IMR-90 (cell line): ENCODE measurements at regions not wholly inside any gene's neighbourhood (a gene's known extent, or its start where the extent isn't known, plus 50 kb on each side); places are given as distances from the start of the nearest gene placed in this dataset.

ENCODE experiments used
- ATAC-seq: fragments of 200-7000 bp; cut with Tn5 transposase; 2 replicates; pipeline ENCODE4 v1.9.1; 2020; ENCODE audit warnings: low read depth, mild to moderate bottlenecking, moderate library complexity
- BruUV-seq: library from RNA; stranded (reverse); fragments of 400-500 nt; replicated peaks from 2 replicates; lab custom pipeline; 2021; lab: Mats Ljungman, UMichigan
- CTCF ChIA-PET: fragments of 300-600 bp; formaldehyde crosslinking; extraction: SDS; loops from one replicate; lab custom pipeline; 2021; ENCODE audit warnings: antibody characterized with exemption; lab: Yijun Ruan, JAX
- POLR2A ChIA-PET: fragments of 300-600 bp; sonication (Branson Sonifier 250); formaldehyde crosslinking; loops from one replicate; lab custom pipeline; 2022; ENCODE audit warnings: antibody characterized with exemption; ENCODE audit not compliant: unreplicated experiment; lab: Charles Lee
- DNase-seq: peaks from one replicate; pipeline ENCODE4 v3.0.0; 2013
- H2AFZ ChIP-seq: replicated peaks from 2 replicates; pipeline ENCODE3; 2013; ENCODE audit warnings: low read length, mild to moderate bottlenecking; ENCODE audit not compliant: poor library complexity
- H2AK5ac ChIP-seq: 2 replicates; pipeline ENCODE4 v1.6.1; 2013; ENCODE audit warnings: low read depth, low read length, inconsistent platforms
- H2AK9ac ChIP-seq: replicated peaks from 2 replicates; pipeline ENCODE3; 2013; ENCODE audit warnings: mild to moderate bottlenecking, low read depth, low read length, moderate library complexity; ENCODE audit not compliant: poor library complexity
- H2BK120ac ChIP-seq: 2 replicates; pipeline ENCODE4 v1.6.1; 2013; ENCODE audit warnings: low read depth, low read length, inconsistent platforms
- H2BK15ac ChIP-seq: 3 replicates; pipeline ENCODE4 v1.6.1; 2013; ENCODE audit warnings: low read depth, low read length, inconsistent platforms
- H2BK20ac ChIP-seq: 2 replicates; pipeline ENCODE4 v1.6.1; 2013; ENCODE audit warnings: low read depth, mild to moderate bottlenecking, inconsistent platforms, low read length, moderate library complexity
- H2BK5ac ChIP-seq: 2 replicates; pipeline ENCODE4 v1.6.1; 2013; ENCODE audit warnings: mild to moderate bottlenecking, low read depth, low read length, inconsistent platforms; ENCODE audit not compliant: poor library complexity, severe bottlenecking
- H3K14ac ChIP-seq: replicated peaks from 2 replicates; pipeline ENCODE4 v1.6.1; 2013; ENCODE audit warnings: low read depth, low read length, inconsistent platforms
- H3K18ac ChIP-seq: 2 replicates; pipeline ENCODE4 v1.6.1; 2013; ENCODE audit warnings: low read depth, low read length, control low read depth
- H3K23ac ChIP-seq: 2 replicates; pipeline ENCODE4 v1.6.1; 2013; ENCODE audit warnings: low read depth, low read length, inconsistent platforms
- H3K27ac ChIP-seq: 2 replicates; pipeline ENCODE4 v1.5.1; 2013; ENCODE audit warnings: mild to moderate bottlenecking, control low read depth, low read length; ENCODE audit not compliant: insufficient read depth
- H3K27me3 ChIP-seq: 2 replicates; pipeline ENCODE4 v1.6.1; 2013; ENCODE audit warnings: low read length; ENCODE audit not compliant: control insufficient read depth, insufficient read depth
- H3K36me3 ChIP-seq: 2 replicates; pipeline ENCODE4 v1.6.1; 2013; ENCODE audit warnings: low read length, mixed read lengths; ENCODE audit not compliant: control insufficient read depth, insufficient read depth
- H3K4ac ChIP-seq: 2 replicates; pipeline ENCODE4 v1.6.1; 2013; ENCODE audit warnings: low read depth, low read length, inconsistent platforms
- H3K4me1 ChIP-seq: 2 replicates; pipeline ENCODE4 v1.6.1; 2013; ENCODE audit warnings: low read length, mixed read lengths; ENCODE audit not compliant: control insufficient read depth, insufficient read depth
- H3K4me2 ChIP-seq: 2 replicates; pipeline ENCODE4 v1.6.1; 2013; ENCODE audit warnings: low read depth, mild to moderate bottlenecking, control low read depth, low read length, moderate library complexity
- H3K4me3 ChIP-seq: 2 replicates; pipeline ENCODE4 v1.5.1; 2013; ENCODE audit warnings: low read depth, mild to moderate bottlenecking, control low read depth, low read length, moderate library complexity; ENCODE audit not compliant: insufficient read depth
- H3K56ac ChIP-seq: 2 replicates; pipeline ENCODE4 v1.6.1; 2013; ENCODE audit warnings: low read length, inconsistent platforms; ENCODE audit not compliant: insufficient read depth; ENCODE audit errors: extremely low read depth
- H3K79me1 ChIP-seq, 2 experiments: 2 replicates each; pipeline ENCODE4 v1.6.1; 2013; ENCODE audit warnings: low read length in 2 of 2, inconsistent platforms in 1 of 2, low read depth in 1 of 2
- H3K9ac ChIP-seq: 2 replicates; pipeline ENCODE4 v1.6.1; 2013; ENCODE audit warnings: low read depth, low read length, control low read depth
- H3K9me1 ChIP-seq: 2 replicates; pipeline ENCODE4 v1.6.1; 2013; ENCODE audit warnings: low read length, inconsistent platforms; ENCODE audit not compliant: insufficient read depth
- H3K9me3 ChIP-seq: 2 replicates; pipeline ENCODE4 v1.6.1; 2013; ENCODE audit warnings: low read length; ENCODE audit not compliant: control insufficient read depth, insufficient read depth
- H4K20me1 ChIP-seq: 2 replicates; pipeline ENCODE4 v1.6.1; 2013; ENCODE audit warnings: low read length, inconsistent platforms; ENCODE audit not compliant: insufficient read depth
- H4K5ac ChIP-seq: 2 replicates; pipeline ENCODE4 v1.6.1; 2013; ENCODE audit warnings: mild to moderate bottlenecking, low read depth, low read length, control low read depth
- H4K8ac ChIP-seq, 2 experiments: 2 replicates each; pipeline ENCODE4 v1.6.1; 2013; ENCODE audit warnings: low read depth in 2 of 2, low read length in 2 of 2, control low read depth in 1 of 2, inconsistent platforms in 1 of 2
- H4K91ac ChIP-seq: 2 replicates; pipeline ENCODE4 v1.6.1; 2013; ENCODE audit warnings: low read depth, low read length, inconsistent platforms; ENCODE audit not compliant: insufficient read depth
- CEBPB ChIP-seq: IDR thresholded peaks from 2 replicates; pipeline ENCODE4 v1.6.1; 2012; ENCODE audit warnings: low read depth, low read length, improper control_type of control experiment
- ELK1 ChIP-seq: fragments of 150-350 bp; IDR thresholded peaks from 2 replicates; pipeline ENCODE4 v1.6.1; 2016; ENCODE audit warnings: low read depth, mild to moderate bottlenecking, low read length, moderate library complexity, borderline replicate concordance
- FOS ChIP-seq: fragments of 150-350 bp; IDR thresholded peaks from 2 replicates; pipeline ENCODE4 v1.6.1; 2016; ENCODE audit warnings: low read depth, low read length
- MAZ ChIP-seq: IDR thresholded peaks from 2 replicates; pipeline ENCODE4 v1.6.1; 2012; ENCODE audit warnings: low read depth, mild to moderate bottlenecking, low read length, improper control_type of control experiment, moderate library complexity, borderline replicate concordance
- NFE2L2 ChIP-seq: fragments of 150-350 bp; IDR thresholded peaks from 2 replicates; pipeline ENCODE4 v1.6.1; 2016; ENCODE audit warnings: low read depth, mild to moderate bottlenecking, low read length
- WGBS, 2 experiments: methylation state at CpG; one replicate each; pipeline versions ENCODE4 v1.1.5 to v1.1.7; 2013; ENCODE audit warnings: missing lambda C conversion rate in 2 of 2; ENCODE audit not compliant: insufficient read length in 1 of 2; ENCODE audit errors: extremely low coverage in 2 of 2; 5-methylcytosine and 5-hydroxymethylcytosine counted together
- dilution Hi-C: fragments of 300-500 bp; cut with HindIII; formaldehyde crosslinking; loops from one replicate; pipeline ENCODE4 v1.14.3; 2018; ENCODE audit warnings: low sequenced_read_pairs; ENCODE audit not compliant: unreplicated experiment
- in situ Hi-C: fragments of 300-500 bp; cut with MboI; formaldehyde crosslinking; loops from 3 replicates; pipeline ENCODE4 v1.14.3; 2019; ENCODE audit warnings: low sequenced_read_pairs, inconsistent platforms, mixed read lengths
- intact Hi-C: fragments of 100-400 bp; cut with micrococcal nuclease; formaldehyde crosslinking; loops from 2 replicates; pipeline ENCODE4 v1.10.0; 2022

- Histone ChIP-seq H2AK9ac (no peak overlapping the region), H3K14ac (no peak overlapping the region), H2BK15ac (no peak overlapping the region), H3K4me2 (no peak overlapping the region), H3K9ac (no peak overlapping the region), H3K18ac (no peak overlapping the region), H2BK120ac (no peak overlapping the region), H2AK5ac (no peak overlapping the region), H3K4me1 (no peaks in the 10 kb centered on the region), H3K27me3 (no peaks in the 10 kb centered on the region), H2BK20ac (no peak overlapping the region), H3K4ac (no peak overlapping the region), H3K4me3 (no peak overlapping the region), H3K27ac (no peak overlapping the region), H4K91ac (no peak overlapping the region), H4K8ac (no peak overlapping the region), H4K20me1 (no peaks in the 10 kb centered on the region), H2AFZ (no peak overlapping the region), H4K5ac (no peak overlapping the region), H2BK5ac (no peak overlapping the region), H3K23ac (no peak overlapping the region), H3K9me3 (peaks cover 3% of the 10 kb centered on the region; the same call in 1 of the 2 replicates), H3K9me1 (no peaks in the 10 kb centered on the region), H3K36me3 (no peaks in the 10 kb centered on the region), H3K79me1 (no peaks in the 10 kb centered on the region), H3K56ac (no peak overlapping the region)
- dilution Hi-C loops (no loop called here), intact Hi-C loops (no loop called here), in situ Hi-C loops (no loop called here)
- no TSS peak for BruUV-seq
- ChIA-PET POLR2A (no interaction called here), CTCF (no interaction called here)
- ATAC-seq (no peak), DNase-seq (no peak)
- no CpG with 5 or more reads among the region's 2 CpGs for WGBS, 2 experiments
- TF ChIP-seq ELK1 (no peak), NFE2L2 (no peak), MAZ (no peak), CEBPB (no peak), FOS (no peak)
These were observed 335.1 kb downstream of the IZUMO3 start for GRCh38 chr9:24210641-24211040.
